ENCODE measurements at regions not wholly inside any gene's neighbourhood (a gene's known extent, or its start where the extent isn't known, plus 50 kb on each side); places are given as distances from the start of the nearest gene placed in this dataset.

DNA sequence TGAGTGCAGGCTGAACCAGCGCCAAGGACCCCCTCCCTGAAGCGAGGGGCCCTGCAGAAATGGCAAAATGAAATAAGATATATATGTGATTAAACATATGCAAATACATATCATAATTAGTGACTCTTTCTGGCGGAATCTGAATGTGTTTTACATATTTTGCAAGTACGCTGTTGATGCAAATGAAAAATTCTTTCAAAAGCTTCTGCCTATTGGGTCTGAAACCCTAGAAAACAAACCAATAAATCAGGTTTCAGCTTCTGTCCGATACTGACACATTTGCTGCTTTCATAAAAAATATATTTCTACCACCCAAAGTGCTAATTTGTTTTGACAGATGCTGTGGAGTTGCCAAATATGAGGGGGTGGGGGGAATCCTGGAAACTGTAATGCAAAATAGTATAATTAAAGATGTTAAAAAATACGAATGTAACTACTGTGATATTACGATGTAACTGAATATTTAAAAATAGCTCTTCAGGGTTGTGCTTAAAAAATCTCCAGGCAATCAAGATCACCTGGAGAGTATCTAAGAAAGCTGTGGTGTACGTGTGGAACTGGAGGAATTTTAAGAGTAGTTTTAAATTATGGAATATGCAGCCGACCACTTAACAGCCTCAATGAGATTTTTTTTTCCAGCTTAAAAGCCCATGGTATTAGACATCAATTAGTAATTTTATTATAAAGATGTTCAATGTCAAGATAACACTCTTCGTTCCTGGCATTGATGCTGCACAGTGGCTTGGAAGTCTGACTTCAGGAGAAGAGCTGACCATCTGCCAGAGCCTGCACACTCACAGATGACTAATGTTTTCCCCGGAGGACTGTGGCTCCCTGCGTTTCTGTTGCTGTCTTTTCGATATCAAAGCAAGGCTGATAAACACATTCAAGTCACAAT is 122.2 kb upstream of the RCN1 start:
- Mint-ChIP-seq H3K4me3 (no peak overlapping the region), H3K27ac (no peak overlapping the region), H3K36me3 (ENCODE audit: low read depth) (no peaks in the 10 kb centered on the region), H3K4me1 (ENCODE audit: low read depth) (no peaks in the 10 kb centered on the region), H3K9me3 (no peaks in the 10 kb centered on the region), H3K27me3 (ENCODE audit: low read depth) (peaks cover 5% of the 10 kb centered on the region)
- CTCF ChIA-PET: no interaction called here
- intact Hi-C loops (cut with micrococcal nuclease): no loop called here
- no peak for DNase-seq

DNA sequence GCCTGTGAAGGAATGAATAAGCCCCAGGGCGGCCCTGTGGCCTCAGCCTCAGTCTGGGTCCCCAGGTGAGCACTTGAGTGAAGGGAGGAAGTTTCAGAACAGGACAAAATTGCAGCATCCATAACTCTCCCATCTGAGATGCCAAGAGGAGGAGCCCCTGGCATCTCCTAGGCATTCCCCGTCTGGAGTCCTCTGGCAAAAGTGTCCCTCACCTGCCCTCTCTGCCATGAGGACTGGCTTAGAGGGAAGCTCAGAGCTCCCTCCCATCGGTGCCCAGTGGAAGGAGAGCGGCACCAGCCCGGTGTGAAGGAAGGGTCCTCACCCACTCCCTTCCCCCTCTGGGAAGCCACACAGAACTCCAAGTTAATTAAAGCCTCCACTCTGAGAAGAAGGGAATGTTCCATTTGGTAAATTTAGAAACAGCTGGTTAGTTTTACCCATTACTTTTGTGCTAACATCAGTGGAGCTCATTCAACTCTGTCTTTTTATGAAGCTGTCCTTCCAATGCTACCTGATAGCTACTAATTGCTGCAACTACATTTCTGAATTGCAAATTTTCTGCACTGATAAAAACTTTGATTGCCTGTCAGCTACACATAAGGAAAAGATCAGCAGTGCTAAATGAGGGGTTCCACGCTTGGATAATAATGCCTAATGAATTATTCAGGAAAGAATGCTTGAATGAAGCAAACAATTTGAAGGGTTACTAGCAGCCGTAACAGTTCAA is 123.3 kb upstream of the RCN1 start:
- intact Hi-C loops (cut with micrococcal nuclease): no loop called here
- H3K27ac Mint-ChIP-seq: no peak overlapping the region
- H3K36me3 Mint-ChIP-seq (ENCODE audit: low read depth): no peaks in the 10 kb centered on the region

DNA sequence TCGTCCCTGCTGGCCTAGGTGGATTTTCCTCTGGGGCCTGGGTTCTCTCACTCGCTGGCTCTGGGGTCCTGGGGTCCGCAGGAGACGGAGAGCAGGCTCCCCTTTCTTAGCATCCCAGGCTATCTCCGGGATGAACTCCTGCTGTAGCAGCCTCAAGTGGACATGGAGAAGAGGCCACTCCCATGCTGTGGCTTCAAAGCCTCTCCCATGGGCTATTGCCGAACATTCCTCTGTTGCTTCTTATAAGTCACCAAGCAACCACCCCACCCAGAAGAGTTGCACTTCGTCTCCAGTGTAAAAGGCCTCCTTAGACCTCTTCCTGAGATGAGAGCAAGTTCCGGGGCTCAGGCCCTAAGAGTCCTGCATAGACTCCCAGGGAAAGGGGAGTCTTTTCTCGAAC is 124.0 kb upstream of the RCN1 start:
- DNase-seq: no peak
- Mint-ChIP-seq H3K27ac (no peak overlapping the region), H3K27me3 (ENCODE audit: low read depth) (peaks cover 2% of the 10 kb centered on the region), H3K36me3 (ENCODE audit: low read depth) (no peaks in the 10 kb centered on the region), H3K9me3 (no peaks in the 10 kb centered on the region), H3K4me1 (ENCODE audit: low read depth) (no peaks in the 10 kb centered on the region), H3K4me3 (no peak overlapping the region)
- intact Hi-C loops (cut with micrococcal nuclease): no loop called here
- CTCF ChIA-PET: interaction anchor here (1.0 kb wide), 1 partner anchor 9 kb away, joined by 3 read pairs; no protein-coding TSS in a partner anchor

More for the DNA sequence above, 123.3 kb upstream of the RCN1 start:
- Mint-ChIP-seq H3K4me1 (ENCODE audit: low read depth) (no peaks in the 10 kb centered on the region), H3K9me3 (no peaks in the 10 kb centered on the region), H3K27me3 (ENCODE audit: low read depth) (peaks cover 2% of the 10 kb centered on the region), H3K4me3 (no peak overlapping the region)
- no peak for DNase-seq
- CTCF ChIA-PET: no interaction called here

DNA sequence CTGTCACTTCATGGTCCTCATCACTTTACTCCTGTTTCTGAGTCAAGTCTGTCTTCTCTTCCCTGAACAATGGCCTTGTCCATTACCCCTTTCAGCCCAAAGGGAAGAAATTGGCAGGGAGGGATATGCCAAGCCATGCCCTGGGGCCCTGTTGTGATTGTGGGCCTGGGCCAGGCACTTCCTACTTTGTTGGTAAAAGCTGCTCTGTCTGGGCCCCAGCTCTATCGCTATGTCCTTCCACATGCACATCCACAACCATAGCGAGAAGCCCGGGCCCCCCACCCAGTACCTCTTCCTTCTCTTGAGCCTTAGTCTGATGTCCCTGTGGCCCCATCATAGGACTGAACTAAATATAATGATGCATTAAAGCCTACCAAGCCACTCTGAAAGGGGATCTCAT is 126.7 kb upstream of the RCN1 start:
- CTCF ChIA-PET: no interaction called here
- no peaks in the 10 kb centered on the region for H3K36me3 Mint-ChIP-seq (ENCODE audit: low read depth)
- no peak overlapping the region for H3K27ac Mint-ChIP-seq
- DNase-seq: no peak
- no peaks in the 10 kb centered on the region for H3K9me3 Mint-ChIP-seq
- H3K4me3 Mint-ChIP-seq: no peak overlapping the region
- H3K4me1 Mint-ChIP-seq (ENCODE audit: low read depth): no peaks in the 10 kb centered on the region
- intact Hi-C loops (cut with micrococcal nuclease): no loop called here
- peaks cover 2% of the 10 kb centered on the region for H3K27me3 Mint-ChIP-seq (ENCODE audit: low read depth)

DNA sequence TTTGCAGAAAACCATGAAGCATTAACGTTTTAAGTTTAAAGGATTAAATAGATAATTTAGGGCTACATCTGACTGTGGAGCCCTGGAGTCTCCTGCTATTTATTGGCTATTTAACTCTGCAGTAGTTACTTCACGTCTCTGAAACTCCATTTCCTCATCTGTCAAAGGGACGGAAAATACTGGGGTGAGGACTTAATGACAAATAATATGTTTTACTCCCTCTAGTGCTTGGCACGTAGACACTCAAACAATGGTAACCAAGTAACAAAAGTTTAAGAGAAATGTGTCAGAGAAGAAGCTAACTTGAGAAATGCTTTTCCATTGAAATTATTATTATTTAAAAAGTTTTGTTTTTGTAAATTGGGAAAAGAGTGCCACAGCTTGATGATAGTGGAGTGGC is 130.7 kb upstream of the RCN1 start:
- CTCF ChIA-PET: interaction anchor here (0.7 kb wide), 1 partner anchor 356 kb away, joined by 3 read pairs; no protein-coding TSS in a partner anchor
- Mint-ChIP-seq H3K27ac (no peak overlapping the region), H3K9me3 (no peaks in the 10 kb centered on the region), H3K4me1 (ENCODE audit: low read depth) (no peaks in the 10 kb centered on the region), H3K4me3 (no peak overlapping the region), H3K36me3 (ENCODE audit: low read depth) (no peaks in the 10 kb centered on the region), H3K27me3 (ENCODE audit: low read depth) (no peaks in the 10 kb centered on the region)
- intact Hi-C loops (cut with micrococcal nuclease): no loop called here
- no peak for DNase-seq

DNA sequence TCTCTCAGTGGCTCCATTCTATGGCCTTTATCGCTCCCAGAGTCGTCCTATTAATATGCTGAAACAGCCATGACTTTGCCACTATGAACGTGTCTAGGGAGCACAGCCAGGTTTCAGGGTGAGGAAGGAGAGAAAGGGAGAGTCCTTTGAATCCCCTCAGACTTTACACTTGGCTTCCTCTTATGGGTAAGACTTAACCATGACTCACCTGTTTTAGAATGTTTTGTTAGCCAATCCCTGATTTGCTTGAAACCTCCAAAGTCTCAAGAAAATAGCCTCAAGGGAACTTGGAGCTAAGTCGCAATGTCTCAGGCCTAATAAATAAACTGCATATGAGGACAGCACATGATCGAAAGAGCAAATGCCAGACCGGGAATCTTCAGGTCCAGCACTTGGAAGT is 131.2 kb upstream of the RCN1 start:
- CTCF ChIA-PET: interaction anchor here (0.6 to 2.6 kb wide), 5 partner anchors 12 to 722 kb away, joined by 3 to 11 read pairs (median 4); no protein-coding TSS in a partner anchor
- Mint-ChIP-seq H3K27ac (no peak overlapping the region), H3K4me3 (no peak overlapping the region), H3K4me1 (ENCODE audit: low read depth) (no peaks in the 10 kb centered on the region), H3K36me3 (ENCODE audit: low read depth) (no peaks in the 10 kb centered on the region), H3K27me3 (ENCODE audit: low read depth) (no peaks in the 10 kb centered on the region), H3K9me3 (no peaks in the 10 kb centered on the region)
- intact Hi-C loops (cut with micrococcal nuclease): loop anchor here (2.0 to 5.0 kb wide), 4 partner anchors 218 to 617 kb away; no protein-coding TSS in a partner anchor
- DNase-seq: no peak

DNA sequence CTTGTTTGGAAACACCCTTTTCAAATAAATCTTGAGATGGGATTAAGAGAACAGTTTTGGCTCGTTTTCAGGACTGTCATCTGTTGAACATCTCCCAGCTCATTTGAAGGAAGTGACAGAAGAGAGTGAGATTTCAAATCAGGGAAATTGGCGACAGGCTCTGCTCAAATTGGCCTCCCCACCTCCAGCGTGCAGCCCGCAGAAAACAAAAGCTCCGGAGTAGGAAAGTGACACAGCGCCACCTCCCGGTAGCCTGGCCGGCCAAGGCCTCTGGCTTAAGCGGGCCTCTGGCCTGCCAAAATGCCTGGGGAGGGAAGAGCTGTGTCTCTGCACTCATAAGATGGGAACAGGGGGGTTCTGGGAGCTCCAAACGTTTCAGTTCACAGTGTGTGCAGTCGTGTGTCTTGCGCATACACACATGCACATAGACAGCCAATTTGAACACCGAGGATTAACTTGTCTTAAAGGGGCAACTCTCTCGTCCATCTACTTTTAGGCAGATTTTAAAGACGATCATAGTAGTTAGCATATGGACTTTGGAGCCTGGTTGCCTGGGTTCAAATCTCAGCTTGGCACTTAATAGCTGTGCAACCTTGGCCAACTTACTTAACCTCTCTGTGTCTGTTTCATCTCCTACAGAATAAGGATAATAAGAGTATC is 132.7 kb upstream of the RCN1 start:
- H3K36me3 Mint-ChIP-seq (ENCODE audit: low read depth): no peaks in the 10 kb centered on the region
- peak; percentile 76 for DNase-seq
- intact Hi-C loops (cut with micrococcal nuclease): loop anchor here (1.0 to 5.0 kb wide), 7 partner anchors 219 to 851 kb away; no protein-coding TSS in a partner anchor
- H3K27me3 Mint-ChIP-seq (ENCODE audit: low read depth): no peaks in the 10 kb centered on the region
- H3K9me3 Mint-ChIP-seq: no peaks in the 10 kb centered on the region
- CTCF ChIA-PET: interaction anchor here (0.6 to 2.9 kb wide), 32 partner anchors 8 to 851 kb away, joined by 3 to 14 read pairs (median 4); no protein-coding TSS in a partner anchor
- no peaks in the 10 kb centered on the region for H3K4me1 Mint-ChIP-seq (ENCODE audit: low read depth)
- no peak overlapping the region for H3K27ac Mint-ChIP-seq
- no peak overlapping the region for H3K4me3 Mint-ChIP-seq

DNA sequence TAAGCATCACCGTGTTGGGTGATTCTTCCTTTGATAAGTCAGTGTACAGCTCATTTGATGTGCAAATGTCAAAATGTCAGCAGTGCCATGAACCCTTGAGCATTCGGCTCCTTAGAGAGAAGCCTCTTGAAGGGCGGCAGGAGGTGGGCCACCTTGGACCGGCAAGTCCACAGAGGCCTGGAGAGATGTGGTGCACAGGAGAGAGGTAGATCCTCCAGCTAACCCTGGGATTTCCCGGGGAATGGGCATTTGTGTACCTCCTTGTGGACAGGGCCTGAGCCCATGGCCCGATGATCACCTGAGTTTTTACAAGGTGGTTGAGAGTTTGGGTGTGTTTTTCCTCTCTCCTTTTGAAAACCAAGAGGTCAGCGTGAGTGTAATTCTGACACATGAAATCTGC is 133.2 kb upstream of the RCN1 start:
- H3K27me3 Mint-ChIP-seq (ENCODE audit: low read depth): no peaks in the 10 kb centered on the region
- H3K4me1 Mint-ChIP-seq (ENCODE audit: low read depth): no peaks in the 10 kb centered on the region
- DNase-seq: no peak
- no peak overlapping the region for H3K27ac Mint-ChIP-seq
- no peak overlapping the region for H3K4me3 Mint-ChIP-seq
- intact Hi-C loops (cut with micrococcal nuclease): loop anchor here (1.0 to 5.0 kb wide), 7 partner anchors 220 to 850 kb away; no protein-coding TSS in a partner anchor
- CTCF ChIA-PET: interaction anchor here (0.6 to 2.9 kb wide), 30 partner anchors 9 to 851 kb away, joined by 3 to 14 read pairs (median 4); no protein-coding TSS in a partner anchor
- H3K9me3 Mint-ChIP-seq: no peaks in the 10 kb centered on the region
- no peaks in the 10 kb centered on the region for H3K36me3 Mint-ChIP-seq (ENCODE audit: low read depth)

DNA sequence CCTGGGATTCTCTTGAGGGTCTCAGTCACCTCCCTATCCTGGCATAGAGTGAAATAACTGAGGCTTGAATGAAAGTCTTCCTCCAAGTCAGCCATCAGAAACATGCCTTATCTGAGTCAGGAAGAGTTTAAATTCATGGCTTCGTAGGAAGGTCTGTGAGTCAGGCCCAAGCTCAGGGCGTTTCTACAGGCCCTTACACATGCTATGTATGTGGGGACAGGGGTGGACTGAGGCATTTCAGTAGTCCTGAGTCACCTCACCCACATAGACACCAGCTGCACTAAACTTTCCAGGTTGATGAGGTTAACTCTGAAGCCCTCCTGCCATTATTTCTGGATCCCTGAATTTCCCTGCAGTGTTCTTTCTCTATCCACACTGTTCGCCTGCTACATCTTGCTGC is 134.6 kb upstream of the RCN1 start:
- no peak for DNase-seq
- CTCF ChIA-PET: interaction anchor here (0.6 to 2.9 kb wide), 3 partner anchors 147 to 849 kb away, joined by 3 to 14 read pairs (median 3); no protein-coding TSS in a partner anchor
- no peaks in the 10 kb centered on the region for H3K36me3 Mint-ChIP-seq (ENCODE audit: low read depth)
- H3K9me3 Mint-ChIP-seq: no peaks in the 10 kb centered on the region
- no peaks in the 10 kb centered on the region for H3K27me3 Mint-ChIP-seq (ENCODE audit: low read depth)
- intact Hi-C loops (cut with micrococcal nuclease): loop anchor here (5.0 kb wide), 3 partner anchors 221 to 614 kb away; no protein-coding TSS in a partner anchor
- H3K27ac Mint-ChIP-seq: no peak overlapping the region
- H3K4me3 Mint-ChIP-seq: no peak overlapping the region
- no peaks in the 10 kb centered on the region for H3K4me1 Mint-ChIP-seq (ENCODE audit: low read depth)

DNA sequence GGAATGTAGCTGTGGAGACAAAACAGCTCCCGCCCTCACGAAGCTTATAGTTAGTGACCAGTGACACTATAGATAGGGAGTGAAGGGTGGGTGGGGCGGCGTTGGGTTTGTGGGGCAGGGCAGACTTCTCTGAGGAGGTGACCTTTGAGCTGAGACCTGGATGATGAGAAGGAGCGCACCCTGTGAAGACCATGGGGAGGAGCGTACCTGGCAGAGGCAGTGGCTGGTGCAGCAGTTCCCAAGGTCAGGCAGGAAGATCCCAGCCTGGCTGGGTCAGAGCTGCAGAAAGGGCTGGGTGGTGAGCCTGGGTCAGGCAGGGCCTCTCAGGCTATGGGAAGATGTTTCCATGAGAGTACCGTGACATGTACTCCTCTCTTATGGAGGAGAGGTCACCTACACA is 135.0 kb upstream of the RCN1 start:
- Mint-ChIP-seq H3K27ac (no peak overlapping the region), H3K9me3 (no peaks in the 10 kb centered on the region), H3K36me3 (ENCODE audit: low read depth) (no peaks in the 10 kb centered on the region), H3K4me3 (no peak overlapping the region), H3K4me1 (ENCODE audit: low read depth) (no peaks in the 10 kb centered on the region), H3K27me3 (ENCODE audit: low read depth) (no peaks in the 10 kb centered on the region)
- CTCF ChIA-PET: interaction anchor here (1.1 kb wide), 1 partner anchor 146 kb away, joined by 3 read pairs; no protein-coding TSS in a partner anchor
- intact Hi-C loops (cut with micrococcal nuclease): loop anchor here (5.0 kb wide), 3 partner anchors 221 to 614 kb away; no protein-coding TSS in a partner anchor
- DNase-seq: no peak

DNA sequence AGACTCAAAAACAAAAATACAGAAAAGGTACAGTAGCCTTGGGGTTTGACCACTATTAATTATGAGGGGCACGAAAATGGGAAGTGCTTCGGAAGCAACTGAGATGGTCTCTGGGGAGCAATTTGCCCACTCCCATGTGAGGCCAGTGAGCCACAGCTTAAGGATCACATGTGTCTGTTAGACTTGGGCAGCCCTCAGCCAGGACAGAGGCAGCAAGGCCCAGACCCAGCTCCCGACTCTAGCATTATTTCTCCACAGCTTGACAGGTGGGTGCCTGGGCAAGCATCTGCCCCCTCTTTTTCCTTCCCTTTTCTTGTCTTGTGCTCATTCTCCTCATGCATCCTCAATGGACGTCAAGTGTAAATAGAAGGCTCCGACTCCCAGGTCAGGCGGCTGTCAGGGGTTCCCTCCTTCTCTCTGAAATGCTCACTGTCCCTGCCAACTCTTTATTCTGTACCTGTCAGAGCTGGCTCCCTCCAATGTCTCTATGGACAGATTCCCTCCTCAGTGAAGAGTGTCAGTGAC is 137.0 kb upstream of the RCN1 start:
- H3K27ac Mint-ChIP-seq: no peak overlapping the region

More for the DNA sequence above, 137.0 kb upstream of the RCN1 start:
- DNase-seq: no peak
- CTCF ChIA-PET: no interaction called here
- no peaks in the 10 kb centered on the region for H3K9me3 Mint-ChIP-seq
- H3K36me3 Mint-ChIP-seq (ENCODE audit: low read depth): no peaks in the 10 kb centered on the region
- intact Hi-C loops (cut with micrococcal nuclease): no loop called here
- no peaks in the 10 kb centered on the region for H3K4me1 Mint-ChIP-seq (ENCODE audit: low read depth)
- no peak overlapping the region for H3K4me3 Mint-ChIP-seq
- H3K27me3 Mint-ChIP-seq (ENCODE audit: low read depth): peaks cover 8% of the 10 kb centered on the region

Data from activated naive CD4-positive, alpha-beta T cell treated with anti-CD3 and anti-CD28 coated beads for 36 hours (primary cell).